ENCODE measurements at regions not wholly inside any gene's neighbourhood (a gene's known extent, or its start where the extent isn't known, plus 50 kb on each side); places are given as distances from the start of the nearest gene placed in this dataset.

- ChIA-PET CTCF (no interaction called here), POLR2A (no interaction called here)
- no peak for DNase-seq (ENCODE audit: low read depth, low spot score)
- no peak for TF ChIP-seq CTCF (IDR thresholded peaks at IDR 0.05; ENCODE audit: low read depth, low read length)
- Histone ChIP-seq H3K9me3 (ENCODE audit: control insufficient read depth, insufficient read depth, low read length) (no peaks in the 10 kb centered on the region; the same call in 1 of the 2 replicates), H3K27me3 (ENCODE audit: control insufficient read depth, insufficient read depth, low read length) (peaks cover 11% of the 10 kb centered on the region), H3K27ac (ENCODE audit: low read depth, low read length) (no peak overlapping the region), H3K4me3 (ENCODE audit: low read depth, low read length) (no peak overlapping the region)
These were observed 350.9 kb upstream of the TNRC6C start for GRCh38 chr17:77607606-77608005.

GRCh38 chr17:77608431-77608830 is 350.1 kb upstream of the TNRC6C start:
- ChIA-PET POLR2A (no interaction called here), CTCF (no interaction called here)
- no peak for TF ChIP-seq CTCF (IDR thresholded peaks at IDR 0.05; ENCODE audit: low read depth, low read length)
- Histone ChIP-seq H3K4me3 (ENCODE audit: low read depth, low read length) (no peak overlapping the region), H3K9me3 (ENCODE audit: control insufficient read depth, insufficient read depth, low read length) (no peaks in the 10 kb centered on the region; the same call in 1 of the 2 replicates), H3K27ac (ENCODE audit: low read depth, low read length) (no peak overlapping the region), H3K27me3 (ENCODE audit: control insufficient read depth, insufficient read depth, low read length) (peaks cover 18% of the 10 kb centered on the region)
- DNase-seq (ENCODE audit: low read depth, low spot score), result no peak

- no peak for TF ChIP-seq CTCF (IDR thresholded peaks at IDR 0.05; ENCODE audit: low read depth, low read length)
- DNase-seq (ENCODE audit: low read depth, low spot score), result no peak
- Histone ChIP-seq H3K27me3 (ENCODE audit: control insufficient read depth, insufficient read depth, low read length) (peaks cover 18% of the 10 kb centered on the region), H3K9me3 (ENCODE audit: control insufficient read depth, insufficient read depth, low read length) (no peaks in the 10 kb centered on the region; the same call in 1 of the 2 replicates), H3K4me3 (ENCODE audit: low read depth, low read length) (no peak overlapping the region), H3K27ac (ENCODE audit: low read depth, low read length) (no peak overlapping the region)
- POLR2A ChIA-PET, result no interaction called here
- CTCF ChIA-PET, result no interaction called here
These were observed 348.7 kb upstream of the TNRC6C start for GRCh38 chr17:77609553-77610517.

GRCh38 chr17:77610518-77610893 is 348.0 kb upstream of the TNRC6C start:
- Histone ChIP-seq H3K27ac (ENCODE audit: low read depth, low read length) (no peak overlapping the region), H3K4me3 (ENCODE audit: low read depth, low read length) (no peak overlapping the region), H3K27me3 (ENCODE audit: control insufficient read depth, insufficient read depth, low read length) (peaks cover 18% of the 10 kb centered on the region), H3K9me3 (ENCODE audit: control insufficient read depth, insufficient read depth, low read length) (no peaks in the 10 kb centered on the region; the same call in 1 of the 2 replicates)
- TF ChIP-seq CTCF (IDR thresholded peaks at IDR 0.05; ENCODE audit: low read depth, low read length), result no peak
- POLR2A ChIA-PET, result interaction anchor here (1.0 kb wide), 1 partner anchor 9 kb away, joined by 3 read pairs; no protein-coding TSS in a partner anchor
- no peak for DNase-seq (ENCODE audit: low read depth, low spot score)
- CTCF ChIA-PET, result no interaction called here

GRCh38 chr17:77610972-77611521 is 347.5 kb upstream of the TNRC6C start:
- TF ChIP-seq CTCF (IDR thresholded peaks at IDR 0.05; ENCODE audit: low read depth, low read length), result no peak
- Histone ChIP-seq H3K27ac (ENCODE audit: low read depth, low read length) (no peak overlapping the region), H3K27me3 (ENCODE audit: control insufficient read depth, insufficient read depth, low read length) (peaks cover 18% of the 10 kb centered on the region), H3K4me3 (ENCODE audit: low read depth, low read length) (no peak overlapping the region), H3K9me3 (ENCODE audit: control insufficient read depth, insufficient read depth, low read length) (no peaks in the 10 kb centered on the region; the same call in 1 of the 2 replicates)
- ChIA-PET CTCF (interaction anchor here (0.6 kb wide), 1 partner anchor 10 kb away, joined by 3 read pairs; no protein-coding TSS in a partner anchor), POLR2A (interaction anchor here (1.0 kb wide), 1 partner anchor 9 kb away, joined by 3 read pairs; no protein-coding TSS in a partner anchor)
- DNase-seq (ENCODE audit: low read depth, low spot score), result no peak
